ENCODE measurements at regions not wholly inside any gene's neighbourhood (a gene's known extent, or its start where the extent isn't known, plus 50 kb on each side); places are given as distances from the start of the nearest gene placed in this dataset.

DNA sequence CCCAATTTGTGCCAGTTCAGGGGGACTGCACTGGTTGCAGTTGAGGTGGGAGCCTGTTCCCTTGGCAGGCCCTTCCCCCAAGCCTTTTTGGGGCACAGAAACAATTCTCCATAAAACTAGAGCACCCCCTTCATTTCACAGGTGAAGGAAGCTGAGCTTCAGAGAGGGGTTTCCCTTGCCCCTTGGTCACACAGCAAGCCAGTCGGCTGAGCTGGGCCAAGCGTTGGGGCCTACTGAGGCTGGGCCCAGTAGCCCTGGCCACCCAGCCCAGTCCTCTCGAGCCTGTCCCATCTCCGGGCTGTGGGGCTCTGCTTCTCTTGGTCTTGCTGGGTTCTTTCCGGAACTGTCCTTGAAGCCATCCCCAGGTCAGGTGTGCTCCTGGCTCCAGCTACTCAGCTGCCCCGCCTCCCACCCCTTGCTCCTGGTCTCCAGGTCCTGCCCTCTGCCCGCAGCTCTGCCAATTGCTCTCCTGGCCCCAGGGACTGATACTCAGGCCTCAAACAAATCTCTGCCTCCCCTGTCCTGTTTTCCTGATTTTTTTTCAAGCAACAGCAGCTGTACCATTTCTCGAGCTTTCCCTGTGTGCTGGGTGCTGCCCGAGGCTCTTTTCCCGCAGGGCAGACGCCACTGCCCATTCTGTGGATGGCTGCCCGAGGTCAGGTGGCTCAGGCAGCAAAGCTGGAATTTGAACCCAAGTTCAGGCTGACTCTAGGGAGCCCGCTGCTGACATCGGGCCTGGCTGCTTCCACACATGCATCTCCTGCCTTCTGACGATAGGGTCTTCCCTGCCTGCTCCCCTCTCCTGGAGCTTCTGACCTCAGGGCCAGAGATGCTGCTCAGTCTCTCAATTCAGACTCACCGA lies 87.4 kb upstream of the NKD1 start:
- TF ChIP-seq, protein P1, sequence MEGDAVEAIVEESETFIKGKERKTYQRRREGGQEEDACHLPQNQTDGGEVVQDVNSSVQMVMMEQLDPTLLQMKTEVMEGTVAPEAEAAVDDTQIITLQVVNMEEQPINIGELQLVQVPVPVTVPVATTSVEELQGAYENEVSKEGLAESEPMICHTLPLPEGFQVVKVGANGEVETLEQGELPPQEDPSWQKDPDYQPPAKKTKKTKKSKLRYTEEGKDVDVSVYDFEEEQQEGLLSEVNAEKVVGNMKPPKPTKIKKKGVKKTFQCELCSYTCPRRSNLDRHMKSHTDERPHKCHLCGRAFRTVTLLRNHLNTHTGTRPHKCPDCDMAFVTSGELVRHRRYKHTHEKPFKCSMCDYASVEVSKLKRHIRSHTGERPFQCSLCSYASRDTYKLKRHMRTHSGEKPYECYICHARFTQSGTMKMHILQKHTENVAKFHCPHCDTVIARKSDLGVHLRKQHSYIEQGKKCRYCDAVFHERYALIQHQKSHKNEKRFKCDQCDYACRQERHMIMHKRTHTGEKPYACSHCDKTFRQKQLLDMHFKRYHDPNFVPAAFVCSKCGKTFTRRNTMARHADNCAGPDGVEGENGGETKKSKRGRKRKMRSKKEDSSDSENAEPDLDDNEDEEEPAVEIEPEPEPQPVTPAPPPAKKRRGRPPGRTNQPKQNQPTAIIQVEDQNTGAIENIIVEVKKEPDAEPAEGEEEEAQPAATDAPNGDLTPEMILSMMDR (IDR thresholded peaks at IDR 0.05): no peak
- TF ChIP-seq POLR2A (IDR thresholded peaks at IDR 0.05): no peak
- 28% methylated on average over 11 of the region's 16 CpGs for WGBS (ENCODE audit: insufficient coverage, low coverage, low lambda C conversion rate, missing lambda C conversion rate)
- Histone ChIP-seq H3K27ac (peak overlapping the region in 1 of 3 donors; percentile 36), H3K36me3 (no peaks in the 10 kb centered on the region), H3K4me1 (peaks cover 0 to 14% (median 0%) of the 10 kb centered on the region in 4 donors), H3K27me3 (no peaks in the 10 kb centered on the region), H3K9me3 (no peaks in the 10 kb centered on the region), H3K4me3 (no peak overlapping the region)
- intact Hi-C loops (cut with DNase I): no loop called here
- peak in 2 of 3 donors; percentile 69 to 70 for DNase-seq
- ATAC-seq: peak; percentile 53 to 80 (median 75)

- intact Hi-C loops (cut with DNase I): no loop called here
- TF ChIP-seq, protein P1 (IDR thresholded peaks at IDR 0.05): no peak
- no peak for TF ChIP-seq POLR2A (IDR thresholded peaks at IDR 0.05)
- WGBS (ENCODE audit: insufficient coverage, low coverage, low lambda C conversion rate, missing lambda C conversion rate): 72% methylated on average over 12 of the region's 13 CpGs
- Histone ChIP-seq H3K27me3 (no peaks in the 10 kb centered on the region), H3K4me3 (no peak overlapping the region), H3K9me3 (no peaks in the 10 kb centered on the region), H3K4me1 (peaks cover 0 to 14% (median 0%) of the 10 kb centered on the region in 4 donors), H3K36me3 (no peaks in the 10 kb centered on the region), H3K27ac (no peak overlapping the region)
- ATAC-seq (no peak), DNase-seq (peak in 1 of 3 donors; percentile 23)
These were observed 88.6 kb upstream of the NKD1 start for GRCh38 chr16:50459496-50460080.

- H3K4me3 ChIP-seq: no peak overlapping the region
- no peak overlapping the region for H3K27ac ChIP-seq
- ATAC-seq: no peak
- no peak for TF ChIP-seq POLR2A (IDR thresholded peaks at IDR 0.05)
- TF ChIP-seq, protein P1 (IDR thresholded peaks at IDR 0.05): no peak
- intact Hi-C loops (cut with DNase I): no loop called here
- H3K27me3 ChIP-seq: no peaks in the 10 kb centered on the region
- H3K9me3 ChIP-seq: no peaks in the 10 kb centered on the region
- DNase-seq: peak in 1 of 3 donors; percentile 12
- peaks cover 0 to 14% (median 0%) of the 10 kb centered on the region in 4 donors for H3K4me1 ChIP-seq
- WGBS (ENCODE audit: insufficient coverage, low coverage, low lambda C conversion rate, missing lambda C conversion rate): 75% methylated on average over 11 of the region's 16 CpGs
- no peaks in the 10 kb centered on the region for H3K36me3 ChIP-seq
These were observed 89.3 kb upstream of the NKD1 start for GRCh38 chr16:50458667-50459495.

DNA sequence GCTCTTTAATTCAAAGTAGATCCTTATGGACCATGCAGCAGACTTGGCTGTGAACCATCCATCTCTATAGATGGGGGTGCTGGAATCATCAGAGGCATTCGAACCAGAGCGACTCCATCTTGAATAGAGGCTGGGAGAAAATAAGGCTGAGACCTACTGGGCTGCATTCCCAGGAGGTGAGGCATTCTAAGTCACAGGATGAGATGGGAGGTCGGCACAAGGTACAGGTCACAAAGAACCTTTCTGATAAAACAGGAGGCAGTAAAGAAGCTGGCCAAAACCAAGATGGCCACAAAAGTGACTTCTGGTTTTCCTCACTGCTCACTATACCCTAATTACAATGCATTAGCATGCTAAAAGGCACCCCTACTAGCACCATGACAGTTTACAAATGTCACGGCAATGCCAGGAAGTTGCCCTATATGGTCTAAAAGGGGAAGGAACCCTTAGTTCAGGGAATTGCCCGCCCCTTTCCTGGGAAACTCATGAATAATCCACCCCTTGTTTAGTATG lies 89.2 kb upstream of the BRD7 start:
- 59% methylated on average over 3 of the region's 5 CpGs for WGBS (ENCODE audit: insufficient coverage, low coverage, low lambda C conversion rate, missing lambda C conversion rate)
- ATAC-seq (no peak), DNase-seq (no peak)
- Histone ChIP-seq H3K27me3 (no peaks in the 10 kb centered on the region), H3K27ac (no peak overlapping the region), H3K4me1 (peaks cover 0 to 14% (median 0%) of the 10 kb centered on the region in 4 donors), H3K36me3 (no peaks in the 10 kb centered on the region), H3K4me3 (no peak overlapping the region), H3K9me3 (no peaks in the 10 kb centered on the region)
- TF ChIP-seq, protein P1 (IDR thresholded peaks at IDR 0.05): no peak
- no peak for TF ChIP-seq POLR2A (IDR thresholded peaks at IDR 0.05)
- intact Hi-C loops (cut with DNase I): no loop called here
